MCF 10A (cell line): ENCODE measurements at regions not wholly inside any gene's neighbourhood (a gene's known extent, or its start where the extent isn't known, plus 50 kb on each side); places are given as distances from the start of the nearest gene placed in this dataset.

ENCODE experiments used
- BruUV-seq: library from RNA; stranded (reverse); fragments of 400-500 nt; replicated peaks from 2 replicates; lab custom pipeline; 2021; lab: Mats Ljungman, UMichigan
- CTCF ChIA-PET: fragments of 300-600 bp; sonication (Branson Sonifier 250); formaldehyde crosslinking; extraction: SDS; loops from one replicate; lab custom pipeline; 2021; ENCODE audit warnings: antibody characterized with exemption, inconsistent platforms; lab: Yijun Ruan, JAX
- POLR2A ChIA-PET: fragments of 300-600, 350-650 bp; sonication (Branson Sonifier 250); formaldehyde crosslinking; extraction: SDS; loops from one replicate; lab custom pipeline; 2020; ENCODE audit warnings: antibody characterized with exemption, inconsistent platforms; lab: Yijun Ruan, JAX
- DNase-seq: peaks from one replicate; pipeline ENCODE4 v3.0.0-alpha.2; 2018; ENCODE audit not compliant: unreplicated experiment
- H3K27ac Mint-ChIP-seq: one replicate; pipeline ENCODE4 v1.8.0; 2022; ENCODE audit warnings: mild to moderate bottlenecking, low read depth, mixed read lengths; ENCODE audit not compliant: unreplicated experiment
- H3K27me3 Mint-ChIP-seq: one replicate; pipeline ENCODE4 v1.8.0; 2022; ENCODE audit warnings: mixed read lengths; ENCODE audit not compliant: insufficient read depth, unreplicated experiment
- H3K36me3 Mint-ChIP-seq: one replicate; pipeline ENCODE4 v1.8.0; 2022; ENCODE audit warnings: mild to moderate bottlenecking, moderate library complexity, mixed read lengths; ENCODE audit not compliant: insufficient read depth, unreplicated experiment
- H3K4me1 Mint-ChIP-seq: one replicate; pipeline ENCODE4 v1.8.0; 2022; ENCODE audit warnings: mixed read lengths; ENCODE audit not compliant: insufficient read depth, unreplicated experiment
- H3K4me3 Mint-ChIP-seq: one replicate; pipeline ENCODE4 v1.8.0; 2022; ENCODE audit warnings: mild to moderate bottlenecking, moderate library complexity, mixed read lengths; ENCODE audit not compliant: unreplicated experiment
- H3K9me3 Mint-ChIP-seq: one replicate; pipeline ENCODE4 v1.8.0; 2022; ENCODE audit warnings: mixed read lengths; ENCODE audit not compliant: unreplicated experiment
- CTCF ChIP-seq: fragments of 200-600 bp; IDR thresholded peaks from one replicate; pipeline ENCODE4 v1.8.0; 2022; ENCODE audit warnings: antibody characterized with exemption, mild to moderate bottlenecking; ENCODE audit not compliant: unreplicated experiment
- intact Hi-C: fragments of 100-400 bp; cut with micrococcal nuclease; formaldehyde crosslinking; loops from 2 replicates; pipeline ENCODE4 v1.14.1; 2022

GRCh38 chr20:22823119-22823518, 212.0 kb upstream of the SSTR4 start:
- ChIA-PET POLR2A (no interaction called here), CTCF (interaction anchor here (0.6 to 0.8 kb wide), 2 partner anchors 98 to 131 kb away, joined by 3 read pairs; no protein-coding TSS in a partner anchor)
- peaks cover 26% of the 10 kb centered on the region for H3K4me1 Mint-ChIP-seq
- no peak overlapping the region for H3K27ac Mint-ChIP-seq
- intact Hi-C loops: no loop called here
- BruUV-seq: no TSS peak
- H3K4me3 Mint-ChIP-seq: no peak overlapping the region
- no peak for TF ChIP-seq CTCF
- peaks cover 6% of the 10 kb centered on the region for H3K36me3 Mint-ChIP-seq
- no peaks in the 10 kb centered on the region for H3K27me3 Mint-ChIP-seq
- DNase-seq: no peak
- no peaks in the 10 kb centered on the region for H3K9me3 Mint-ChIP-seq

GRCh38 chr20:22824077-22824476, 211.0 kb upstream of the SSTR4 start:
- Mint-ChIP-seq H3K4me3 (no peak overlapping the region), H3K9me3 (no peaks in the 10 kb centered on the region), H3K27ac (no peak overlapping the region), H3K36me3 (peaks cover 6% of the 10 kb centered on the region), H3K27me3 (no peaks in the 10 kb centered on the region), H3K4me1 (peaks cover 28% of the 10 kb centered on the region)
- ChIA-PET POLR2A (interaction anchor here (0.7 kb wide), 1 partner anchor 9 kb away, joined by 6 read pairs; no protein-coding TSS in a partner anchor), CTCF (interaction anchor here (0.6 to 2.5 kb wide), 3 partner anchors 16 to 405 kb away, joined by 4 to 10 read pairs (median 4); no protein-coding TSS in a partner anchor)
- intact Hi-C loops: no loop called here
- BruUV-seq: no TSS peak
- no peak for TF ChIP-seq CTCF
- DNase-seq: no peak

GRCh38 chr20:22825076-22825475, 210.0 kb upstream of the SSTR4 start:
- no TSS peak for BruUV-seq
- intact Hi-C loops: no loop called here
- peak overlapping the region; percentile 68 for H3K27ac Mint-ChIP-seq
- POLR2A ChIA-PET: interaction anchor here (0.6 to 2.9 kb wide), 12 partner anchors 8 to 525 kb away, joined by 3 to 11 read pairs (median 4); partner anchors contain the start of gene NXT1
- peaks cover 6% of the 10 kb centered on the region for H3K36me3 Mint-ChIP-seq
- TF ChIP-seq CTCF: no peak
- H3K27me3 Mint-ChIP-seq: no peaks in the 10 kb centered on the region
- CTCF ChIA-PET: interaction anchor here (0.6 to 2.5 kb wide), 7 partner anchors 13 to 375 kb away, joined by 3 to 11 read pairs (median 5); no protein-coding TSS in a partner anchor
- DNase-seq: peak; percentile 77
- no peaks in the 10 kb centered on the region for H3K9me3 Mint-ChIP-seq
- no peak overlapping the region for H3K4me3 Mint-ChIP-seq
- H3K4me1 Mint-ChIP-seq: peaks cover 28% of the 10 kb centered on the region

- H3K4me3 Mint-ChIP-seq: no peak overlapping the region
- peaks cover 28% of the 10 kb centered on the region for H3K4me1 Mint-ChIP-seq
- ChIA-PET POLR2A (interaction anchor here (0.6 to 2.9 kb wide), 12 partner anchors 9 to 525 kb away, joined by 3 to 11 read pairs (median 4); partner anchors contain the start of gene NXT1), CTCF (interaction anchor here (0.6 to 2.5 kb wide), 8 partner anchors 13 to 375 kb away, joined by 3 to 11 read pairs (median 4); no protein-coding TSS in a partner anchor)
- H3K9me3 Mint-ChIP-seq: no peaks in the 10 kb centered on the region
- peak; percentile 52 for DNase-seq
- intact Hi-C loops: no loop called here
- no TSS peak for BruUV-seq
- H3K27ac Mint-ChIP-seq: peak overlapping the region; percentile 68
- TF ChIP-seq CTCF: no peak
- peaks cover 6% of the 10 kb centered on the region for H3K36me3 Mint-ChIP-seq
- H3K27me3 Mint-ChIP-seq: no peaks in the 10 kb centered on the region
Measured at GRCh38 chr20:22825546-22825945, 209.6 kb upstream of the SSTR4 start.
